PC-3 (cell line): ENCODE measurements at regions not wholly inside any gene's neighbourhood (a gene's known extent, or its start where the extent isn't known, plus 50 kb on each side); places are given as distances from the start of the nearest gene placed in this dataset.

Experiments
- ATAC-seq: fragments of 200-7000 bp; cut with Tn5 transposase; 2 replicates; pipeline ENCODE4 v1.9.1; 2020; ENCODE audit warnings: mild to moderate bottlenecking, moderate library complexity
- BruUV-seq: library from RNA; stranded (reverse); fragments of 400-500 nt; replicated peaks from 2 replicates; lab custom pipeline; 2021; lab: Mats Ljungman, UMichigan
- CTCF ChIA-PET: fragments of 300-600 bp; sonication (Branson Sonifier 250); formaldehyde crosslinking; loops from one replicate; lab custom pipeline; 2022; ENCODE audit warnings: antibody characterized with exemption; lab: Charles Lee
- POLR2A ChIA-PET: fragments of 300-600 bp; sonication (Branson Sonifier 250); formaldehyde crosslinking; loops from one replicate; lab custom pipeline; 2022; ENCODE audit warnings: antibody characterized with exemption; ENCODE audit not compliant: unreplicated experiment; lab: Charles Lee
- DNase-seq: peaks from one replicate; pipeline ENCODE4 v3.0.0-alpha.2; 2015
- H2AFZ ChIP-seq: fragments of 300-600 bp; sonication (generic); 2 replicates; pipeline ENCODE4 v1.6.0; 2016; ENCODE audit warnings: antibody characterized with exemption, low read length
- H3F3A ChIP-seq: fragments of 300-600 bp; sonication (generic); one replicate; pipeline ENCODE4 v1.6.0; 2017; ENCODE audit warnings: antibody characterized with exemption, low read length, control low read depth, mild to moderate bottlenecking; ENCODE audit not compliant: unreplicated experiment
- H3K27ac ChIP-seq: fragments of 300-600 bp; sonication (generic); 2 replicates; pipeline ENCODE4 v1.5.1; 2016; ENCODE audit warnings: mild to moderate bottlenecking, low read length
- H3K27me3 ChIP-seq: fragments of 300-600 bp; sonication (generic); 2 replicates; pipeline ENCODE4 v1.6.1; 2016; ENCODE audit warnings: low read length, mixed read lengths
- H3K36me3 ChIP-seq: fragments of 300-600 bp; sonication (generic); 2 replicates; pipeline ENCODE4 v1.6.1; 2016; ENCODE audit warnings: low read depth, mixed run types, low read length, mixed read lengths
- H3K4me1 ChIP-seq: fragments of 300-600 bp; sonication (generic); 2 replicates; pipeline ENCODE4 v1.5.1; 2016; ENCODE audit warnings: low read length; ENCODE audit not compliant: insufficient read depth
- H3K4me2 ChIP-seq: fragments of 300-600 bp; sonication (generic); 2 replicates; pipeline ENCODE4 v1.6.0; 2016; ENCODE audit warnings: low read length
- H3K4me3 ChIP-seq: fragments of 300-600 bp; sonication (generic); 2 replicates; pipeline ENCODE4 v1.5.1; 2016; ENCODE audit warnings: mild to moderate bottlenecking, low read length, mixed read lengths
- H3K79me2 ChIP-seq: fragments of 300-600 bp; sonication (generic); 2 replicates; pipeline ENCODE4 v1.6.1; 2017; ENCODE audit warnings: low read length, mixed read lengths
- H3K9ac ChIP-seq: fragments of 300-600 bp; sonication (generic); 2 replicates; pipeline ENCODE4 v1.6.0; 2016; ENCODE audit warnings: mild to moderate bottlenecking, low read length
- H3K9me2 ChIP-seq: fragments of 300-600 bp; sonication (generic); replicated peaks from 2 replicates; pipeline ENCODE4 v1.6.1; 2016; ENCODE audit warnings: mixed run types, low read length, mixed read lengths
- H3K9me3 ChIP-seq: fragments of 300-600 bp; sonication (generic); 2 replicates; pipeline ENCODE4 v1.6.1; 2016; ENCODE audit warnings: low read length, mixed read lengths
- H4K20me1 ChIP-seq: fragments of 300-600 bp; sonication (generic); 2 replicates; pipeline ENCODE4 v1.6.1; 2016; ENCODE audit warnings: low read length, mixed read lengths
- CTCF ChIP-seq: fragments of 300-600 bp; sonication (generic); conservative IDR thresholded peaks from 2 replicates; pipeline ENCODE4 v1.5.1; 2017; ENCODE audit warnings: antibody characterized with exemption, low read depth, mild to moderate bottlenecking, low read length
- EZH2 ChIP-seq: fragments of 300-600 bp; sonication (generic); IDR thresholded peaks from one replicate; pipeline ENCODE4 v1.6.1; 2017; ENCODE audit warnings: antibody characterized with exemption, mild to moderate bottlenecking, low read length; ENCODE audit not compliant: unreplicated experiment
- EZH2phosphoT487 ChIP-seq: fragments of 300-600 bp; sonication (generic); IDR thresholded peaks from 2 replicates; pipeline ENCODE4 v1.6.1; 2018; ENCODE audit warnings: mild to moderate bottlenecking, antibody characterized with exemption, low read length, borderline replicate concordance
- intact Hi-C: fragments of 100-400 bp; cut with micrococcal nuclease; formaldehyde crosslinking; loops from 2 replicates; pipeline ENCODE4 v1.9.0; 2023

- Histone ChIP-seq H2AFZ (no peak overlapping the region), H3K9me3 (no peaks in the 10 kb centered on the region), H3K79me2 (no peaks in the 10 kb centered on the region), H3K9ac (no peak overlapping the region), H3K27ac (no peak overlapping the region), H3K9me2 (no peaks in the 10 kb centered on the region), H3K4me1 (no peaks in the 10 kb centered on the region), H3F3A (no peaks in the 10 kb centered on the region), H4K20me1 (no peaks in the 10 kb centered on the region), H3K36me3 (no peaks in the 10 kb centered on the region), H3K4me2 (no peak overlapping the region), H3K4me3 (no peak overlapping the region), H3K27me3 (no peaks in the 10 kb centered on the region)
- no TSS peak for BruUV-seq
- CTCF ChIA-PET, result no interaction called here
- intact Hi-C loops, result no loop called here
- no peak for ATAC-seq
- no peak for DNase-seq
- POLR2A ChIA-PET, result no interaction called here
- TF ChIP-seq EZH2, result no peak
- TF ChIP-seq CTCF, result no peak
- no peak for TF ChIP-seq EZH2phosphoT487
These were observed 78.9 kb upstream of the KMT2C start for GRCh38 chr7:152514771-152515105.

GRCh38 chr7:152513861-152514770, 78.3 kb upstream of the KMT2C start:
- ChIA-PET CTCF (no interaction called here), POLR2A (no interaction called here)
- no peak for ATAC-seq
- Histone ChIP-seq H3K9ac (no peak overlapping the region), H3K79me2 (no peaks in the 10 kb centered on the region), H3F3A (no peaks in the 10 kb centered on the region), H4K20me1 (no peaks in the 10 kb centered on the region), H3K4me2 (no peak overlapping the region), H3K9me3 (no peaks in the 10 kb centered on the region), H3K9me2 (no peaks in the 10 kb centered on the region), H3K27me3 (no peaks in the 10 kb centered on the region), H3K4me3 (no peak overlapping the region), H3K27ac (no peak overlapping the region), H3K36me3 (no peaks in the 10 kb centered on the region), H3K4me1 (no peaks in the 10 kb centered on the region), H2AFZ (no peak overlapping the region)
- TF ChIP-seq CTCF (no peak), EZH2phosphoT487 (no peak), EZH2 (no peak)
- intact Hi-C loops, result no loop called here
- no TSS peak for BruUV-seq
- no peak for DNase-seq

- CTCF ChIA-PET, result no interaction called here
- Histone ChIP-seq H4K20me1 (no peaks in the 10 kb centered on the region), H3F3A (no peaks in the 10 kb centered on the region), H3K4me2 (no peak overlapping the region), H3K9me3 (no peaks in the 10 kb centered on the region), H3K9me2 (no peaks in the 10 kb centered on the region), H3K9ac (no peak overlapping the region), H3K79me2 (no peaks in the 10 kb centered on the region), H3K27me3 (no peaks in the 10 kb centered on the region), H3K36me3 (no peaks in the 10 kb centered on the region), H3K27ac (no peak overlapping the region), H2AFZ (no peak overlapping the region), H3K4me3 (no peak overlapping the region), H3K4me1 (no peaks in the 10 kb centered on the region)
- intact Hi-C loops, result no loop called here
- POLR2A ChIA-PET, result no interaction called here
- DNase-seq (peak; percentile 7), ATAC-seq (0 out of 2 replicates have a peak, but pooled peaks have one; percentile 22)
- BruUV-seq, result no TSS peak
- TF ChIP-seq EZH2phosphoT487 (no peak), EZH2 (no peak), CTCF (no peak)
These were observed 76.9 kb upstream of the KMT2C start for GRCh38 chr7:152512706-152513105.
